HepG2 (cell line): ENCODE measurements at regions not wholly inside any gene's neighbourhood (a gene's known extent, or its start where the extent isn't known, plus 50 kb on each side); places are given as distances from the start of the nearest gene placed in this dataset.

Experiments
- ATAC-seq: fragments of 200-7000 bp; cut with Tn5 transposase; 3 replicates; pipeline ENCODE4 v1.9.1; 2020; ENCODE audit warnings: mild to moderate bottlenecking, moderate library complexity
- BruUV-seq: library from RNA; stranded (reverse); fragments of 400-500 nt; replicated peaks from 2 replicates; lab custom pipeline; 2021; lab: Mats Ljungman, UMichigan
- CTCF ChIA-PET: fragments of 300-600 bp; formaldehyde crosslinking; extraction: SDS; loops from one replicate; lab custom pipeline; 2021; ENCODE audit warnings: low total read pairs, inconsistent platforms, low intra/inter-chr PET ratio; lab: Yijun Ruan, JAX
- POLR2A ChIA-PET: fragments of 350-600 bp; sonication (Branson Sonifier 250); formaldehyde crosslinking; loops from one replicate; lab custom pipeline; 2020; ENCODE audit warnings: antibody characterized with exemption, inconsistent platforms; lab: Yijun Ruan, JAX
- DNase-seq: peaks from one replicate; pipeline ENCODE4 v3.0.0-alpha.2; 2015; ENCODE audit warnings: low spot score
- FAIRE-seq: peaks from 3 replicates; lab custom pipeline; 2011; peaks lifted over from hg19 to GRCh38; lab: Jason Lieb, UNC
- H2AFZ ChIP-seq: one replicate; pipeline ENCODE4 v1.6.1; 2011; ENCODE audit warnings: low read length, inconsistent platforms
- H3K27ac ChIP-seq: fragments of 300-600 bp; 3 replicates; pipeline ENCODE4 v1.8.0; 2011; ENCODE audit warnings: mixed run types, mild to moderate bottlenecking, mixed read lengths, low read length, inconsistent platforms; ENCODE audit not compliant: insufficient read depth; ENCODE audit errors: extremely low read length
- H3K27me3 ChIP-seq, 2 experiments: fragments of 200-600 bp in 1 of 2; 2 replicates in 1 of 2; 3 replicates in 1 of 2; pipeline versions ENCODE4 v1.6.0 to v1.8.0; 2011; ENCODE audit warnings: low read length in 2 of 2, mild to moderate bottlenecking in 2 of 2, moderate library complexity in 2 of 2, inconsistent platforms in 1 of 2; ENCODE audit not compliant: insufficient read depth in 2 of 2, control insufficient read depth in 1 of 2
- H3K36me3 ChIP-seq, 2 experiments: fragments of 200-600 bp in 1 of 2; replicated peaks in 1 of 2; 2 replicates in 1 of 2; 3 replicates in 1 of 2; pipeline versions ENCODE4 v1.5.1 to v1.8.0; 2011; ENCODE audit warnings: low read length in 2 of 2, inconsistent platforms in 1 of 2; ENCODE audit not compliant: insufficient read depth in 2 of 2, control insufficient read depth in 1 of 2
- H3K4me1 ChIP-seq: 2 replicates; pipeline ENCODE4 v1.5.1; 2012; ENCODE audit warnings: low read length, inconsistent platforms; ENCODE audit not compliant: insufficient read depth
- H3K4me2 ChIP-seq: 2 replicates; pipeline ENCODE4 v1.6.0; 2011; ENCODE audit warnings: low read depth, low read length, inconsistent platforms
- H3K4me3 ChIP-seq, 3 experiments: fragments of 200-600 bp in 1 of 3; sonication (generic), shearing (Covaris generic) in 1 of 3; replicated peaks in 1 of 3; 2 replicates each; pipeline ENCODE4 v1.5.1; 2011 to 2016; ENCODE audit warnings: low read length in 3 of 3, inconsistent platforms in 2 of 3, low read depth in 2 of 3, mild to moderate bottlenecking in 2 of 3, control low read depth in 1 of 3, mixed read lengths in 1 of 3; ENCODE audit not compliant: insufficient read depth in 1 of 3
- H3K79me2 ChIP-seq: one replicate; pipeline ENCODE4 v1.6.1; 2011; ENCODE audit warnings: low read length, inconsistent platforms; ENCODE audit not compliant: insufficient read depth
- H3K9ac ChIP-seq: 2 replicates; pipeline ENCODE4 v1.6.0; 2011; ENCODE audit warnings: mild to moderate bottlenecking, low read depth, low read length, inconsistent platforms; ENCODE audit not compliant: insufficient read depth
- H3K9me3 ChIP-seq: 2 replicates; pipeline ENCODE4 v1.5.1; 2012; ENCODE audit warnings: mild to moderate bottlenecking, low read length
- H4K20me1 ChIP-seq: 2 replicates; pipeline ENCODE4 v1.6.0; 2011; ENCODE audit warnings: inconsistent platforms, mild to moderate bottlenecking, low read length, moderate library complexity; ENCODE audit not compliant: insufficient read depth
- LBX2 ChIP-seq: sonication (generic); formaldehyde crosslinking; IDR thresholded peaks from 2 replicates; pipeline ENCODE4 v1.5.0; 2020; ENCODE audit warnings: missing genetic modification reagents, mild to moderate bottlenecking, borderline replicate concordance
- NFYC ChIP-seq: IDR thresholded peaks from 2 replicates; pipeline ENCODE4 v1.6.1; 2016; ENCODE audit warnings: missing genetic modification reagents, missing compliant biosample characterization
- ZHX2 ChIP-seq, 2 experiments: sonication (generic) in 1 of 2; formaldehyde crosslinking in 1 of 2; IDR thresholded peaks; 2 replicates each; pipeline versions ENCODE4 v1.6.1 to v1.9.0; 2014 to 2022; ENCODE audit warnings: antibody characterized with exemption in 1 of 2, borderline replicate concordance in 1 of 2, inconsistent platforms in 1 of 2, low read depth in 1 of 2, missing genetic modification reagents in 1 of 2
- ZNF274 ChIP-seq: sonication (generic); formaldehyde crosslinking; IDR thresholded peaks from 2 replicates; pipeline ENCODE4 v1.5.1; 2020; ENCODE audit warnings: mild to moderate bottlenecking, missing genetic modification reagents
- ZNF503 ChIP-seq: sonication (generic); formaldehyde crosslinking; IDR thresholded peaks from 2 replicates; pipeline ENCODE4 v1.4.0; 2020; ENCODE audit warnings: missing genetic modification reagents
- ZNF674 ChIP-seq: sonication (generic); formaldehyde crosslinking; IDR thresholded peaks from 2 replicates; pipeline ENCODE4 v1.5.0; 2020; ENCODE audit warnings: low read depth, mild to moderate bottlenecking, missing genetic modification reagents
- ZSCAN9 ChIP-seq: IDR thresholded peaks from 2 replicates; pipeline ENCODE4 v1.6.1; 2016; ENCODE audit warnings: borderline replicate concordance
- WGBS: methylation state at CpG from one replicate; pipeline ENCODE4 v1.1.6; 2017; ENCODE audit warnings: low lambda C conversion rate; 5-methylcytosine and 5-hydroxymethylcytosine counted together
- in situ Hi-C: cut with HindIII; loops from 2 replicates; pipeline ENCODE4 v1.10.0; 2017; ENCODE audit warnings: low pct_unique_long_range_greater_than_20kb; ENCODE audit not compliant: extremely low pct_ligation_motif_present
- intact Hi-C: fragments of 100-400 bp; cut with micrococcal nuclease; formaldehyde crosslinking; loops from one replicate; pipeline ENCODE4 v1.10.0; 2022; ENCODE audit not compliant: unreplicated experiment
- TF ChIP-seq, protein P1 (sequence below): sonication (generic); formaldehyde crosslinking; IDR thresholded peaks from 2 replicates; pipeline ENCODE4 v1.4.0; 2020; ENCODE audit warnings: mild to moderate bottlenecking, low read depth, missing genetic modification reagents

GRCh38 chr1:224860488-224861338, 68.8 kb upstream of the DNAH14 start:
- in situ Hi-C loops (no loop called here), intact Hi-C loops (no loop called here)
- ATAC-seq (no peak), FAIRE-seq (no peak), DNase-seq (no peak)
- Histone ChIP-seq H3K4me2 (no peak overlapping the region), H3K27ac (no peak overlapping the region), H3K27me3 (no peaks in the 10 kb centered on the region; a peak in 1 of 5 replicates), H3K9ac (no peak overlapping the region), H3K79me2 (no peaks in the 10 kb centered on the region), H4K20me1 (no peaks in the 10 kb centered on the region), H3K4me3 (no peak overlapping the region), H3K9me3 (no peaks in the 10 kb centered on the region), H2AFZ (no peak overlapping the region), H3K36me3 (no peaks in the 10 kb centered on the region), H3K4me1 (no peaks in the 10 kb centered on the region)
- ChIA-PET POLR2A (no interaction called here), CTCF (no interaction called here)
- TF ChIP-seq ZNF674: no peak
- no peak for TF ChIP-seq ZNF274 (CRISPR knock-in tag)
- TF ChIP-seq, protein P1, sequence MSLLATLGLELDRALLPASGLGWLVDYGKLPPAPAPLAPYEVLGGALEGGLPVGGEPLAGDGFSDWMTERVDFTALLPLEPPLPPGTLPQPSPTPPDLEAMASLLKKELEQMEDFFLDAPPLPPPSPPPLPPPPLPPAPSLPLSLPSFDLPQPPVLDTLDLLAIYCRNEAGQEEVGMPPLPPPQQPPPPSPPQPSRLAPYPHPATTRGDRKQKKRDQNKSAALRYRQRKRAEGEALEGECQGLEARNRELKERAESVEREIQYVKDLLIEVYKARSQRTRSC: no peak
- TF ChIP-seq ZNF503 (CRISPR knock-in tag): no peak
- TF ChIP-seq LBX2: no peak
- no peak for TF ChIP-seq ZSCAN9 (CRISPR knock-in tag)
- TF ChIP-seq ZHX2 (IDR thresholded peaks at IDR 0.05; ENCODE audit: low read depth): no peak
- no peak for TF ChIP-seq ZHX2 (CRISPR knock-in tag; IDR thresholded peaks at IDR 0.05; ENCODE audit: borderline replicate concordance)
- TF ChIP-seq NFYC (CRISPR knock-in tag): no peak
- no TSS peak for BruUV-seq
- WGBS: 37% methylated on average over 6 of the region's 6 CpGs
